ENCODE measurements at regions not wholly inside any gene's neighbourhood (a gene's known extent, or its start where the extent isn't known, plus 50 kb on each side); places are given as distances from the start of the nearest gene placed in this dataset.

- TF ChIP-seq MAX (IDR thresholded peaks at IDR 0.05) (no peak), YY1 (IDR thresholded peaks at IDR 0.05) (no peak), HNF4G (IDR thresholded peaks at IDR 0.05) (no peak), FOXA2 (IDR thresholded peaks at IDR 0.05) (no peak)
- TF ChIP-seq, protein P1, sequence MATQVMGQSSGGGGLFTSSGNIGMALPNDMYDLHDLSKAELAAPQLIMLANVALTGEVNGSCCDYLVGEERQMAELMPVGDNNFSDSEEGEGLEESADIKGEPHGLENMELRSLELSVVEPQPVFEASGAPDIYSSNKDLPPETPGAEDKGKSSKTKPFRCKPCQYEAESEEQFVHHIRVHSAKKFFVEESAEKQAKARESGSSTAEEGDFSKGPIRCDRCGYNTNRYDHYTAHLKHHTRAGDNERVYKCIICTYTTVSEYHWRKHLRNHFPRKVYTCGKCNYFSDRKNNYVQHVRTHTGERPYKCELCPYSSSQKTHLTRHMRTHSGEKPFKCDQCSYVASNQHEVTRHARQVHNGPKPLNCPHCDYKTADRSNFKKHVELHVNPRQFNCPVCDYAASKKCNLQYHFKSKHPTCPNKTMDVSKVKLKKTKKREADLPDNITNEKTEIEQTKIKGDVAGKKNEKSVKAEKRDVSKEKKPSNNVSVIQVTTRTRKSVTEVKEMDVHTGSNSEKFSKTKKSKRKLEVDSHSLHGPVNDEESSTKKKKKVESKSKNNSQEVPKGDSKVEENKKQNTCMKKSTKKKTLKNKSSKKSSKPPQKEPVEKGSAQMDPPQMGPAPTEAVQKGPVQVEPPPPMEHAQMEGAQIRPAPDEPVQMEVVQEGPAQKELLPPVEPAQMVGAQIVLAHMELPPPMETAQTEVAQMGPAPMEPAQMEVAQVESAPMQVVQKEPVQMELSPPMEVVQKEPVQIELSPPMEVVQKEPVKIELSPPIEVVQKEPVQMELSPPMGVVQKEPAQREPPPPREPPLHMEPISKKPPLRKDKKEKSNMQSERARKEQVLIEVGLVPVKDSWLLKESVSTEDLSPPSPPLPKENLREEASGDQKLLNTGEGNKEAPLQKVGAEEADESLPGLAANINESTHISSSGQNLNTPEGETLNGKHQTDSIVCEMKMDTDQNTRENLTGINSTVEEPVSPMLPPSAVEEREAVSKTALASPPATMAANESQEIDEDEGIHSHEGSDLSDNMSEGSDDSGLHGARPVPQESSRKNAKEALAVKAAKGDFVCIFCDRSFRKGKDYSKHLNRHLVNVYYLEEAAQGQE (IDR thresholded peaks at IDR 0.05) = no peak
Observed at GRCh38 chr11:112859787-112860186, 101.4 kb upstream of the NCAM1 start (continued).

DNA sequence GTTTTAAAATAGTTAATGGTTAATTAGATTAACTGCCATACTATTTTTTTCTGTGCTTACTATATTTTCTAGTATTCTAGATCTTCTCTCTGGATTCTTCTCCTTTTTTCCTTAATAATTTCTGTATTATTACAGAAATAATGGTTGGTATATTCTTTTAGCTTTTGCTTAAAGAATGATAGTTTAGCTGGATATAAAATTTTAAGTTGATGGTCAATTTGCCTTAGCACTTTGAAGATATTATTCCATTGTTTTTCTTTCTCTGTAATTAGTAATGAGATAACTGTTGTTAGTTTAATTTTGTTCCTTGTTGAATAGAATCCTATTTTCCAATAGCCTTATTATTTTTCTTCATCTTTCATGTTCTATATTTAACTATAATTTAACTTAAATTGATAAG, 99.9 kb upstream of the NCAM1 start:
- Histone ChIP-seq H3K27me3 (ENCODE audit: control insufficient read depth in 4 of 4, insufficient read depth in 4 of 4, low read length in 3 of 4) (peaks cover 0 to 5% (median 0%) of the 10 kb centered on the region in 4 donors), H3K27ac (ENCODE audit: low read depth in 1 of 2, low read length in 2 of 2) (no peak overlapping the region), H3K9me3 (ENCODE audit: control insufficient read depth in 4 of 4, low read length in 3 of 4) (peaks cover 3 to 15% (median 7%) of the 10 kb centered on the region in 4 donors), H3K4me3 (ENCODE audit: low read depth in 1 of 3, low read length in 3 of 3) (no peak overlapping the region), H3K9ac (ENCODE audit: low read depth in 1 of 2, low read length in 2 of 2) (no peak overlapping the region), H3K36me3 (ENCODE audit: control insufficient read depth in 4 of 4, insufficient read depth in 3 of 4, low read depth in 1 of 4, low read length in 3 of 4) (no peaks in the 10 kb centered on the region), H3K4me1 (ENCODE audit: control insufficient read depth in 4 of 4, insufficient read depth in 4 of 4, low read length in 3 of 4) (no peaks in the 10 kb centered on the region)
- DNase-seq (ENCODE audit: low spot score) = no peak
- TF ChIP-seq FOXA1 (IDR thresholded peaks at IDR 0.05) (no peak), HNF4A (conservative IDR thresholded peaks at IDR 0.05) (no peak), NR2F2 (IDR thresholded peaks at IDR 0.05) (no peak), EGR1 (IDR thresholded peaks at IDR 0.05; ENCODE audit: low read depth in 2 of 2) (no peak), SP1 (IDR thresholded peaks at IDR 0.05) (no peak), RAD21 (IDR thresholded peaks at IDR 0.05) (no peak)

DNA sequence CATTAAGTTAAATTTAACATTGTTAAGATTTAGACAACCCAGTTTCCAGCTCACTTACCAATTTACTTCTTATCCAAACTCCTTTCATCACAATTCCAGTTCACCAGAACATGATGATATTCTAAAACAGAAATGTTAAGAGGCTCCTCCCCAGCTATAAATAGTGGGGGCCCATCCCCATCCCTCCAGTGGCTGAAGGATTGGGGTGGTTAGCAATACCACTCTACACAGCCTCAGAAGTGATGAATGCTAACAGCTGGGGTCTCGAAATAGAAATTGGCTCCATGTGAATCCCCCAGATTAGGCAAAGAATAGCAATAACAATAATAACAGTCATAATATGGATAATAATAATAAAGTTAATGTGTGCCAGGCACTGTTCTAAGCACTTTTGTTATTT, 97.9 kb upstream of the NCAM1 start:
- peaks cover 3 to 15% (median 7%) of the 10 kb centered on the region in 4 donors for H3K9me3 ChIP-seq (ENCODE audit: control insufficient read depth in 4 of 4, low read length in 3 of 4)
- 61% methylated on average over 1 of the region's 1 CpG for WGBS

More for the DNA sequence above, 97.9 kb upstream of the NCAM1 start:
- no peak overlapping the region for H3K27ac ChIP-seq (ENCODE audit: low read depth in 1 of 2, low read length in 2 of 2)
- DNase-seq (ENCODE audit: low spot score) = no peak
- no peaks in the 10 kb centered on the region for H3K36me3 ChIP-seq (ENCODE audit: control insufficient read depth in 4 of 4, insufficient read depth in 3 of 4, low read depth in 1 of 4, low read length in 3 of 4)
- H3K4me3 ChIP-seq (ENCODE audit: low read depth in 1 of 3, low read length in 3 of 3) = no peak overlapping the region
- peaks cover 0 to 5% (median 0%) of the 10 kb centered on the region in 4 donors for H3K27me3 ChIP-seq (ENCODE audit: control insufficient read depth in 4 of 4, insufficient read depth in 4 of 4, low read length in 3 of 4)
- TF ChIP-seq SP1 (IDR thresholded peaks at IDR 0.05) (no peak), HNF4G (IDR thresholded peaks at IDR 0.05) (no peak), GABPA (IDR thresholded peaks at IDR 0.05 in 1 of 2, conservative IDR thresholded peaks at IDR 0.05 in 1 of 2) (no peak), FOXA2 (IDR thresholded peaks at IDR 0.05) (no peak), NR2F2 (IDR thresholded peaks at IDR 0.05) (no peak), CTCF (IDR thresholded peaks at IDR 0.05; ENCODE audit: low read depth, low read length, missing input control) (no peak), RAD21 (IDR thresholded peaks at IDR 0.05) (no peak), YY1 (IDR thresholded peaks at IDR 0.05) (no peak), EGR1 (IDR thresholded peaks at IDR 0.05; ENCODE audit: low read depth in 2 of 2) (no peak), ATF3 (IDR thresholded peaks at IDR 0.05) (no peak), FOXA1 (IDR thresholded peaks at IDR 0.05) (no peak), RXRA (IDR thresholded peaks at IDR 0.05) (no peak), JUND (IDR thresholded peaks at IDR 0.05) (no peak), TAF1 (conservative IDR thresholded peaks at IDR 0.05) (no peak), MAX (IDR thresholded peaks at IDR 0.05) (no peak)
- TF ChIP-seq, protein P1 (IDR thresholded peaks at IDR 0.05) = no peak
- H3K9ac ChIP-seq (ENCODE audit: low read depth in 1 of 2, low read length in 2 of 2) = no peak overlapping the region
- H3K4me1 ChIP-seq (ENCODE audit: control insufficient read depth in 4 of 4, insufficient read depth in 4 of 4, low read length in 3 of 4) = no peaks in the 10 kb centered on the region

All from liver (tissue), 8 donors.